K562 (cell line): ENCODE measurements at regions not wholly inside any gene's neighbourhood (a gene's known extent, or its start where the extent isn't known, plus 50 kb on each side); places are given as distances from the start of the nearest gene placed in this dataset.

ENCODE experiments used
- ATAC-seq: fragments of 200-7000 bp; cut with Tn5 transposase; 3 replicates; pipeline ENCODE4 v1.9.1; 2020; ENCODE audit warnings: moderate library complexity
- BruUV-seq: library from RNA; stranded (reverse); fragments of 400-500 nt; replicated peaks from 2 replicates; lab custom pipeline; 2021; lab: Mats Ljungman, UMichigan
- CTCF ChIA-PET: fragments of 300-600 bp; formaldehyde crosslinking; extraction: SDS; loops from one replicate; lab custom pipeline; 2021; ENCODE audit warnings: low intra/inter-chr PET ratio; lab: Yijun Ruan, JAX
- POLR2A ChIA-PET: fragments of 300-600, 350-650 bp; sonication (Branson Sonifier 250); formaldehyde crosslinking; extraction: SDS; loops from one replicate; lab custom pipeline; 2021; ENCODE audit warnings: antibody characterized with exemption, inconsistent platforms; lab: Yijun Ruan, JAX
- DNase-seq, 4 experiments: peaks; one replicate each; pipeline versions ENCODE4 v3.0.0 to v3.0.0-alpha.2; 2011 to 2018; ENCODE audit warnings: low spot score in 3 of 4, mixed read lengths in 3 of 4; ENCODE audit errors: extremely low read depth in 1 of 4
- FAIRE-seq: peaks from 2 replicates; lab custom pipeline; 2011; peaks lifted over from hg19 to GRCh38; lab: Jason Lieb, UNC
- H2AFZ ChIP-seq: 2 replicates; pipeline ENCODE4 v1.6.0; 2011; ENCODE audit warnings: low read depth, low read length, control low read depth, inconsistent platforms
- H3K27ac ChIP-seq: fragments of 200-600 bp; 3 replicates; pipeline ENCODE4 v1.8.0; 2011; ENCODE audit warnings: low read depth, mild to moderate bottlenecking, control low read depth, inconsistent platforms, low read length, moderate library complexity, mixed read lengths; ENCODE audit errors: extremely low read depth
- H3K27me3 ChIP-seq, 2 experiments: fragments of 300-600 bp in 1 of 2; 2 replicates in 1 of 2; 3 replicates in 1 of 2; pipeline versions ENCODE4 v1.6.0 to v1.8.0; 2011; ENCODE audit warnings: inconsistent platforms in 2 of 2, low read length in 2 of 2, mild to moderate bottlenecking in 1 of 2, mixed read lengths in 1 of 2, moderate library complexity in 1 of 2; ENCODE audit not compliant: control insufficient read depth in 2 of 2, insufficient read depth in 2 of 2
- H3K36me3 ChIP-seq: fragments of 300-600 bp; 3 replicates; pipeline ENCODE4 v1.8.0; 2011; ENCODE audit warnings: mild to moderate bottlenecking, low read length, inconsistent platforms; ENCODE audit not compliant: control insufficient read depth, insufficient read depth
- H3K4me1 ChIP-seq, 2 experiments: fragments of 200-600 bp in 1 of 2; replicated peaks in 1 of 2; 2 replicates in 1 of 2; 3 replicates in 1 of 2; pipeline versions ENCODE4 v1.5.1 to v1.8.0; 2011; ENCODE audit warnings: inconsistent platforms in 2 of 2, low read length in 2 of 2, mild to moderate bottlenecking in 1 of 2, mixed read lengths in 1 of 2, moderate library complexity in 1 of 2; ENCODE audit not compliant: control insufficient read depth in 2 of 2, insufficient read depth in 2 of 2
- H3K4me2 ChIP-seq: 2 replicates; pipeline ENCODE4 v1.6.1; 2011; ENCODE audit warnings: low read length, control low read depth, inconsistent platforms, mixed read lengths; ENCODE audit not compliant: insufficient read depth
- H3K4me3 ChIP-seq: fragments of 200-600 bp; sonication (generic), shearing (Covaris generic); 2 replicates; pipeline ENCODE4 v1.5.1; 2016; ENCODE audit warnings: control low read depth, inconsistent platforms
- H3K79me2 ChIP-seq: fragments of 200-600 bp; 3 replicates; pipeline ENCODE4 v1.8.0; 2011; ENCODE audit warnings: low read length, inconsistent platforms; ENCODE audit not compliant: control insufficient read depth, insufficient read depth
- H3K9ac ChIP-seq, 2 experiments: 2 replicates each; pipeline versions ENCODE4 v1.6.0 to v1.6.1; 2011; ENCODE audit warnings: low read depth in 2 of 2, low read length in 2 of 2, control low read depth in 1 of 2, inconsistent platforms in 1 of 2, mild to moderate bottlenecking in 1 of 2, mixed read lengths in 1 of 2; ENCODE audit not compliant: insufficient read depth in 1 of 2
- H3K9me1 ChIP-seq: one replicate; pipeline ENCODE4 v1.6.0; 2011; ENCODE audit warnings: inconsistent platforms, mild to moderate bottlenecking, low read length, moderate library complexity; ENCODE audit not compliant: control insufficient read depth, insufficient read depth
- H3K9me3 ChIP-seq: replicated peaks from 2 replicates; pipeline ENCODE4 v1.5.1; 2011; ENCODE audit warnings: low read depth, low read length, inconsistent platforms; ENCODE audit not compliant: control insufficient read depth, insufficient read depth
- H4K20me1 ChIP-seq: replicated peaks from 2 replicates; pipeline ENCODE4 v1.6.1; 2011; ENCODE audit warnings: low read length, inconsistent platforms, mixed read lengths; ENCODE audit not compliant: control insufficient read depth, insufficient read depth
- THRAP3 ChIP-seq: fragments of 450-650 bp; IDR thresholded peaks from 2 replicates; pipeline ENCODE4 v1.6.1; 2016; ENCODE audit warnings: mild to moderate bottlenecking, inconsistent platforms, borderline replicate concordance
- ZNF197 ChIP-seq: fragments of 200-800 bp; sonication (Bioruptor generic); IDR thresholded peaks from 2 replicates; pipeline ENCODE4 v1.6.1; 2016; ENCODE audit warnings: low read depth, missing genetic modification characterization, missing compliant biosample characterization
- ZNF780A ChIP-seq: fragments of 250-450 bp; sonication (Bioruptor Pico); IDR thresholded peaks from 2 replicates; pipeline ENCODE4 v1.5.0; 2021; ENCODE audit warnings: mild to moderate bottlenecking
- WGBS: fragments of 100-300 bp; shearing (Covaris generic); methylation state at CpG from one replicate; pipeline ENCODE4 v1.1.6; 2016; ENCODE audit warnings: low coverage, mixed read lengths; ENCODE audit not compliant: insufficient coverage; ENCODE audit errors: missing lambda C conversion rate; 5-methylcytosine and 5-hydroxymethylcytosine counted together
- in situ Hi-C: fragments of 300-500 bp; cut with MboI; formaldehyde crosslinking; loops from 4 replicates; pipeline ENCODE4 v1.15.0; 2018; ENCODE audit warnings: inconsistent platforms, mixed read lengths
- intact Hi-C: fragments of 100-400 bp; cut with micrococcal nuclease; formaldehyde crosslinking; loops from 2 replicates; pipeline ENCODE4 v1.14.2; 2022
- TF ChIP-seq, protein P1 (sequence below): fragments of 450-650 bp; formaldehyde crosslinking; IDR thresholded peaks from 2 replicates; pipeline ENCODE4 v1.4.0; 2022; ENCODE audit warnings: missing genetic modification characterization
- TF ChIP-seq, protein P2 (sequence below): sonication (generic); formaldehyde crosslinking; IDR thresholded peaks from 2 replicates; pipeline ENCODE4 v1.8.1; 2023; ENCODE audit warnings: mild to moderate bottlenecking, missing genetic modification reagents
- TF ChIP-seq, protein P3 (sequence below): fragments of 450-650 bp; IDR thresholded peaks from one replicate; pipeline ENCODE4 v1.6.1; 2018; ENCODE audit warnings: mild to moderate bottlenecking, moderate library complexity; ENCODE audit not compliant: partially characterized antibody
- TF ChIP-seq, protein P4 (sequence below): fragments of 450-650 bp; IDR thresholded peaks from 2 replicates; pipeline ENCODE4 v1.7.1; 2018; ENCODE audit warnings: mild to moderate bottlenecking, low read depth; ENCODE audit not compliant: partially characterized antibody

DNA sequence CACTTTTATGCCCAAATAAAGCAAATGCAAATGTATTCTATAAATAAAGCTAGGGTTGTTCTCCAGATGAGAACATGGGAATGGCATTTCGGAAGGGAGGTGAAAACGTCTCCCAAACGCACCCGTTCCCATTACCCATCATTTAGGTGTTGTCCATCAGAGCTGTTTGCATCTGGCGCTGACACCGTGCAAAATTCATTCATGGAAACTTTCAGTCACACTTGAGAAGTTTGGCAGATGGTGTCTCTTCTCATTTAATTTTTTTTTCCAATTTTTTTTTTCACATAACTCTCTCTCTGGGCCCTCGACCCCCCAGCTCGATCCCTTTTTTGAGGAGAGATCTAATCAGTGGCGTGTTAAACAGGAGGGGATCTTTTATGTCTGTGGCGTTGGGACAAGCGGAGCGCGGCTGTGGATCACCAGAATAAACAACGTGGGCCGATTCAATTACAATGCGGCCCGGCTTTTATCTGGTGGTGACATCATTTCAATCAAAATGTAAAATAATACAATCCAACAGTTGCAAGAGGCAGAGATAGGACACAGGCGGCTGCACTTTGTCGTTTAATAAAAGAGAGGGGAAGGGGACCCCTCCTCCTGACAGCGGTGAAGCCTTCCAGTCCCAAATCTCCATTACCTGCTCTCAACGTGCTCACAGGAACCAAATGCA is 246.1 kb upstream of the IRX4 start:
- Histone ChIP-seq H3K9me3 (no peaks in the 10 kb centered on the region), H3K9me1 (peaks cover 5% of the 10 kb centered on the region), H3K27me3 (peaks cover 32 to 65% of the 10 kb centered on the region in 2 experiments; a peak in 4 of 5 replicates), H3K36me3 (no peaks in the 10 kb centered on the region), H3K4me3 (no peak overlapping the region), H3K79me2 (no peaks in the 10 kb centered on the region), H4K20me1 (peaks cover 11% of the 10 kb centered on the region; the same call in 1 of the 2 replicates), H2AFZ (no peak overlapping the region), H3K4me2 (no peak overlapping the region), H3K27ac (no peak overlapping the region), H3K9ac (no peak overlapping the region), H3K4me1 (no peaks in the 10 kb centered on the region)
- in situ Hi-C loops (no loop called here), intact Hi-C loops (no loop called here)
- BruUV-seq, result no TSS peak
- TF ChIP-seq, protein P1, sequence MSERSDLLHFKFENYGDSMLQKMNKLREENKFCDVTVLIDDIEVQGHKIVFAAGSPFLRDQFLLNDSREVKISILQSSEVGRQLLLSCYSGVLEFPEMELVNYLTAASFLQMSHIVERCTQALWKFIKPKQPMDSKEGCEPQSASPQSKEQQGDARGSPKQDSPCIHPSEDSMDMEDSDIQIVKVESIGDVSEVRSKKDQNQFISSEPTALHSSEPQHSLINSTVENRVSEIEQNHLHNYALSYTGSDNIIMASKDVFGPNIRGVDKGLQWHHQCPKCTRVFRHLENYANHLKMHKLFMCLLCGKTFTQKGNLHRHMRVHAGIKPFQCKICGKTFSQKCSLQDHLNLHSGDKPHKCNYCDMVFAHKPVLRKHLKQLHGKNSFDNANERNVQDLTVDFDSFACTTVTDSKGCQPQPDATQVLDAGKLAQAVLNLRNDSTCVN (CRISPR knock-in tag), result no peak
- ATAC-seq, result no peak
- 8% methylated on average over 21 of the region's 21 CpGs for WGBS
- POLR2A ChIA-PET, result interaction anchor here (0.6 kb wide), 1 partner anchor 38 kb away, joined by 3 read pairs; no protein-coding TSS in a partner anchor
- CTCF ChIA-PET, result no interaction called here
- no peak for FAIRE-seq
- DNase-seq, result no peak

DNA sequence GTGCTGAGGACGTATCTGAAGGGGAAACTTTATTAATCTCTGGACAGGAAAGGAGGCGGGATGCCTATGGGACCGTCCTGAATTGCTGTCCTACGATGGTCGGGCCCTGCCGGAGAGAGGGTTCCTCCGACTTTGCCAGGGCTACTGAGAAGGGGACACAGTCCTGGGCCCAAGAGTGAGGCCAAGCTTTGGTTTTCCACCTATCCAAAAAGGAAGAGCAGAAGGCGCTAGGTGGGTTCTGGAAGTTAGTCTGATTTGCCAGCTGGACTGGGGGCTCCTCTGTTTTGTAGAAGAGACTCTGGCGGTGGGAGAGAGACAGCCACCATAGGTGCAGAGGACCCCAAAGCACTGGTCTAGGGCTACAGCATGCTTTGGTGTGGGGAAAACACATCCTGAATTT is 243.8 kb upstream of the IRX4 start:
- H2AFZ ChIP-seq, result no peak overlapping the region
- H3K9me1 ChIP-seq, result no peaks in the 10 kb centered on the region
- peaks cover 11% of the 10 kb centered on the region; the same call in 1 of the 2 replicates for H4K20me1 ChIP-seq
- ATAC-seq, result no peak
- H3K27ac ChIP-seq, result no peak overlapping the region
- no peak overlapping the region for H3K4me3 ChIP-seq
- H3K9me3 ChIP-seq, result no peaks in the 10 kb centered on the region
- peaks cover 26 to 46% of the 10 kb centered on the region in 2 experiments; a peak in 4 of 5 replicates for H3K27me3 ChIP-seq
- no peaks in the 10 kb centered on the region for H3K4me1 ChIP-seq
- intact Hi-C loops, result no loop called here
- ChIA-PET CTCF (no interaction called here), POLR2A (no interaction called here)
- no TSS peak for BruUV-seq
- 0% methylated on average over 9 of the region's 9 CpGs for WGBS
- no peaks in the 10 kb centered on the region for H3K36me3 ChIP-seq
- no peak overlapping the region for H3K4me2 ChIP-seq
- H3K9ac ChIP-seq, result no peak overlapping the region
- FAIRE-seq, result no peak
- DNase-seq, result no peak
- no peaks in the 10 kb centered on the region for H3K79me2 ChIP-seq
- in situ Hi-C loops, result no loop called here
- TF ChIP-seq, protein P2, sequence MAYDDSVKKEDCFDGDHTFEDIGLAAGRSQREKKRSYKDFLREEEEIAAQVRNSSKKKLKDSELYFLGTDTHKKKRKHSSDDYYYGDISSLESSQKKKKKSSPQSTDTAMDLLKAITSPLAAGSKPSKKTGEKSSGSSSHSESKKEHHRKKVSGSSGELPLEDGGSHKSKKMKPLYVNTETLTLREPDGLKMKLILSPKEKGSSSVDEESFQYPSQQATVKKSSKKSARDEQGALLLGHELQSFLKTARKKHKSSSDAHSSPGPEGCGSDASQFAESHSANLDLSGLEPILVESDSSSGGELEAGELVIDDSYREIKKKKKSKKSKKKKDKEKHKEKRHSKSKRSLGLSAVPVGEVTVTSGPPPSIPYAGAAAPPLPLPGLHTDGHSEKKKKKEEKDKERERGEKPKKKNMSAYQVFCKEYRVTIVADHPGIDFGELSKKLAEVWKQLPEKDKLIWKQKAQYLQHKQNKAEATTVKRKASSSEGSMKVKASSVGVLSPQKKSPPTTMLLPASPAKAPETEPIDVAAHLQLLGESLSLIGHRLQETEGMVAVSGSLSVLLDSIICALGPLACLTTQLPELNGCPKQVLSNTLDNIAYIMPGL (CRISPR knock-in tag), result no peak
- TF ChIP-seq ZNF780A (CRISPR knock-in tag), result no peak
- TF ChIP-seq ZNF197, result no peak
- TF ChIP-seq, protein P3, sequence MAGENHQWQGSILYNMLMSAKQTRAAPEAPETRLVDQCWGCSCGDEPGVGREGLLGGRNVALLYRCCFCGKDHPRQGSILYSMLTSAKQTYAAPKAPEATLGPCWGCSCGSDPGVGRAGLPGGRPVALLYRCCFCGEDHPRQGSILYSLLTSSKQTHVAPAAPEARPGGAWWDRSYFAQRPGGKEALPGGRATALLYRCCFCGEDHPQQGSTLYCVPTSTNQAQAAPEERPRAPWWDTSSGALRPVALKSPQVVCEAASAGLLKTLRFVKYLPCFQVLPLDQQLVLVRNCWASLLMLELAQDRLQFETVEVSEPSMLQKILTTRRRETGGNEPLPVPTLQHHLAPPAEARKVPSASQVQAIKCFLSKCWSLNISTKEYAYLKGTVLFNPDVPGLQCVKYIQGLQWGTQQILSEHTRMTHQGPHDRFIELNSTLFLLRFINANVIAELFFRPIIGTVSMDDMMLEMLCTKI, result no peak
- TF ChIP-seq, protein P4, sequence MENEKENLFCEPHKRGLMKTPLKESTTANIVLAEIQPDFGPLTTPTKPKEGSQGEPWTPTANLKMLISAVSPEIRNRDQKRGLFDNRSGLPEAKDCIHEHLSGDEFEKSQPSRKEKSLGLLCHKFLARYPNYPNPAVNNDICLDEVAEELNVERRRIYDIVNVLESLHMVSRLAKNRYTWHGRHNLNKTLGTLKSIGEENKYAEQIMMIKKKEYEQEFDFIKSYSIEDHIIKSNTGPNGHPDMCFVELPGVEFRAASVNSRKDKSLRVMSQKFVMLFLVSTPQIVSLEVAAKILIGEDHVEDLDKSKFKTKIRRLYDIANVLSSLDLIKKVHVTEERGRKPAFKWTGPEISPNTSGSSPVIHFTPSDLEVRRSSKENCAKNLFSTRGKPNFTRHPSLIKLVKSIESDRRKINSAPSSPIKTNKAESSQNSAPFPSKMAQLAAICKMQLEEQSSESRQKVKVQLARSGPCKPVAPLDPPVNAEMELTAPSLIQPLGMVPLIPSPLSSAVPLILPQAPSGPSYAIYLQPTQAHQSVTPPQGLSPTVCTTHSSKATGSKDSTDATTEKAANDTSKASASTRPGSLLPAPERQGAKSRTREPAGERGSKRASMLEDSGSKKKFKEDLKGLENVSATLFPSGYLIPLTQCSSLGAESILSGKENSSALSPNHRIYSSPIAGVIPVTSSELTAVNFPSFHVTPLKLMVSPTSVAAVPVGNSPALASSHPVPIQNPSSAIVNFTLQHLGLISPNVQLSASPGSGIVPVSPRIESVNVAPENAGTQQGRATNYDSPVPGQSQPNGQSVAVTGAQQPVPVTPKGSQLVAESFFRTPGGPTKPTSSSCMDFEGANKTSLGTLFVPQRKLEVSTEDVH, result no peak
- no peak for TF ChIP-seq THRAP3
